GM18519 (cell line): ENCODE measurements at regions not wholly inside any gene's neighbourhood (a gene's known extent, or its start where the extent isn't known, plus 50 kb on each side); places are given as distances from the start of the nearest gene placed in this dataset.

Experiments
- ATAC-seq: cut with Tn5 transposase; IDR thresholded peaks from one replicate; pipeline ENCODE4 v1.9.1; 2021; ENCODE audit warnings: mild to moderate bottlenecking, moderate library complexity; ENCODE audit not compliant: unreplicated experiment, low FRiP score

GRCh38 chr1:221439747-221440501, 302.0 kb downstream of the DUSP10 start:
- ATAC-seq, result no peak

- ATAC-seq, result no peak
Observed at GRCh38 chr1:221440658-221441057, 301.2 kb downstream of the DUSP10 start.

- no peak for ATAC-seq
Observed at GRCh38 chr1:221442056-221442455, 299.8 kb downstream of the DUSP10 start.

- no peak for ATAC-seq
Observed at GRCh38 chr1:221444346-221444745, 297.5 kb downstream of the DUSP10 start.

- no peak for ATAC-seq
Observed at GRCh38 chr1:221448585-221449175, 293.2 kb downstream of the DUSP10 start.

- ATAC-seq, result no peak
Observed at GRCh38 chr1:221449194-221449593, 292.7 kb downstream of the DUSP10 start.

GRCh38 chr1:221449801-221450470, 292.0 kb downstream of the DUSP10 start:
- peak; percentile 46 for ATAC-seq

GRCh38 chr1:221451741-221452140, 290.1 kb downstream of the DUSP10 start:
- no peak for ATAC-seq

- no peak for ATAC-seq
Observed at GRCh38 chr1:221454096-221454495, 287.8 kb downstream of the DUSP10 start.

GRCh38 chr1:221456918-221457317, 285.0 kb downstream of the DUSP10 start:
- no peak for ATAC-seq

- ATAC-seq, result no peak
Observed at GRCh38 chr1:221457685-221458446, 284.0 kb downstream of the DUSP10 start.

- no peak for ATAC-seq
Observed at GRCh38 chr1:221458447-221459156, 283.3 kb downstream of the DUSP10 start.

GRCh38 chr1:221459558-221459957, 282.3 kb downstream of the DUSP10 start:
- no peak for ATAC-seq

GRCh38 chr1:221462345-221462744, 279.5 kb downstream of the DUSP10 start:
- ATAC-seq, result no peak

- no peak for ATAC-seq
Observed at GRCh38 chr1:221468546-221468945, 273.3 kb downstream of the DUSP10 start.

- no peak for ATAC-seq
Observed at GRCh38 chr1:221469476-221469875, 272.4 kb downstream of the DUSP10 start.

- ATAC-seq, result no peak
Observed at GRCh38 chr1:221470000-221470698, 271.7 kb downstream of the DUSP10 start.

GRCh38 chr1:221473411-221473810, 268.5 kb downstream of the DUSP10 start:
- no peak for ATAC-seq

- no peak for ATAC-seq
Observed at GRCh38 chr1:221477252-221477651, 264.6 kb downstream of the DUSP10 start.
